IPS-18a (cell line): ENCODE measurements at regions not wholly inside any gene's neighbourhood (a gene's known extent, or its start where the extent isn't known, plus 50 kb on each side); places are given as distances from the start of the nearest gene placed in this dataset.

ENCODE experiments used
- H3K27ac ChIP-seq: one replicate; pipeline ENCODE4 v1.5.1; 2013; ENCODE audit warnings: low read length
- H3K27me3 ChIP-seq: one replicate; pipeline ENCODE4 v1.6.1; 2013; ENCODE audit warnings: mild to moderate bottlenecking, low read length; ENCODE audit not compliant: control insufficient read depth, insufficient read depth
- H3K36me3 ChIP-seq: one replicate; pipeline ENCODE4 v1.6.1; 2013; ENCODE audit warnings: low read depth, low read length; ENCODE audit not compliant: control insufficient read depth
- H3K4me1 ChIP-seq: one replicate; pipeline ENCODE4 v1.6.1; 2013; ENCODE audit warnings: low read depth, low read length; ENCODE audit not compliant: control insufficient read depth
- H3K4me3 ChIP-seq: one replicate; pipeline ENCODE4 v1.5.1; 2013; ENCODE audit warnings: low read length
- H3K9ac ChIP-seq: one replicate; pipeline ENCODE4 v1.6.1; 2013; ENCODE audit warnings: mild to moderate bottlenecking, low read length, moderate library complexity
- H3K9me3 ChIP-seq: one replicate; pipeline ENCODE4 v1.6.1; 2013; ENCODE audit warnings: low read depth, low read length; ENCODE audit not compliant: control insufficient read depth

DNA sequence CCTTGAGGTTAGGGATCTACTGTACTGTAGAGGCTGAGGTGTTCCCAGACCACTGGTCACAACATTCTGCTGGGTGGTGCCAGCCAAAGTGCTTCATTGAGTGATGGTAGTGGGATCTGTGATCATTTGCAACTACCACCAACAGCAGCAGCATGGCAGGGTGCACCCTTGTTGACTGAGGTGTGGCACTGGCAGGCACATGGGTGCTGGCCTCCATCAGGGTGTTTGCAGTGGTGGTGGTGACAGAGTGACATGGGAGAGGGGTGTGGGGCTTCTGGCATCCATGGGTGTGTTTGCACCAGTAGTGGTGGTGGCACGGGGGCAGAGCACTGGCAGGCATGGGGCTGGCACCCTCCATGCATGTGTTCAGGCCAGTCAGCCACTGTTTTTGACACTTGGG, 183.7 kb upstream of the LYPLAL1 start:
- no peak overlapping the region for H3K9ac ChIP-seq
- no peaks in the 10 kb centered on the region for H3K4me1 ChIP-seq
- H3K36me3 ChIP-seq: no peaks in the 10 kb centered on the region
- no peak overlapping the region for H3K27ac ChIP-seq
- no peak overlapping the region for H3K4me3 ChIP-seq
- H3K9me3 ChIP-seq: no peaks in the 10 kb centered on the region
- no peaks in the 10 kb centered on the region for H3K27me3 ChIP-seq

DNA sequence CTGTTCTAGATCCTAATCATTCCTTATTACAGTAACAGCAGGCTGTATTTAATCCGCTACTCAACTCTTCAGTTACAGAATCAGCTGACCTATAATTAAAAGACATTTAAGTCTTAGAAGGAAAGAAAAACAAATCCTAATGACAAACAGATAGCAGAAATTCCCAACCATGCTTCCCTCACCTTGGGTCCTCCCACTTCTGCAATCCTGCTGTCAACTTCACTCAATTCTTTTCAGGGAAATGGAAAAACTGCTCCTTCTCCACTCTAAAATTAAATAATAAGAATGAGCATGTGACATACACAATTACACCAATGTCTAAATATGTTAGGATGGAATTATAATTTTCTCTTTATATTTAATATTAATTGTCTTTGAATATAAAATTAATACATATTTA, 182.6 kb upstream of the LYPLAL1 start:
- H3K4me1 ChIP-seq: no peaks in the 10 kb centered on the region
- H3K36me3 ChIP-seq: no peaks in the 10 kb centered on the region
- H3K27ac ChIP-seq: no peak overlapping the region

GRCh38 chr1:218994615-218995014, 179.1 kb upstream of the LYPLAL1 start:
- H3K27ac ChIP-seq: no peak overlapping the region
- no peaks in the 10 kb centered on the region for H3K27me3 ChIP-seq
- no peak overlapping the region for H3K9ac ChIP-seq
- no peaks in the 10 kb centered on the region for H3K4me1 ChIP-seq
- no peak overlapping the region for H3K4me3 ChIP-seq
- no peaks in the 10 kb centered on the region for H3K36me3 ChIP-seq
- no peaks in the 10 kb centered on the region for H3K9me3 ChIP-seq

More for the DNA sequence above, 182.6 kb upstream of the LYPLAL1 start:
- H3K27me3 ChIP-seq: no peaks in the 10 kb centered on the region
- no peak overlapping the region for H3K9ac ChIP-seq
- H3K9me3 ChIP-seq: no peaks in the 10 kb centered on the region
- no peak overlapping the region for H3K4me3 ChIP-seq

GRCh38 chr1:218995091-218995665, 178.5 kb upstream of the LYPLAL1 start:
- H3K27me3 ChIP-seq: no peaks in the 10 kb centered on the region
- H3K36me3 ChIP-seq: no peaks in the 10 kb centered on the region
- no peak overlapping the region for H3K4me3 ChIP-seq
- H3K27ac ChIP-seq: no peak overlapping the region
- H3K9ac ChIP-seq: no peak overlapping the region
- H3K4me1 ChIP-seq: no peaks in the 10 kb centered on the region
- H3K9me3 ChIP-seq: no peaks in the 10 kb centered on the region

DNA sequence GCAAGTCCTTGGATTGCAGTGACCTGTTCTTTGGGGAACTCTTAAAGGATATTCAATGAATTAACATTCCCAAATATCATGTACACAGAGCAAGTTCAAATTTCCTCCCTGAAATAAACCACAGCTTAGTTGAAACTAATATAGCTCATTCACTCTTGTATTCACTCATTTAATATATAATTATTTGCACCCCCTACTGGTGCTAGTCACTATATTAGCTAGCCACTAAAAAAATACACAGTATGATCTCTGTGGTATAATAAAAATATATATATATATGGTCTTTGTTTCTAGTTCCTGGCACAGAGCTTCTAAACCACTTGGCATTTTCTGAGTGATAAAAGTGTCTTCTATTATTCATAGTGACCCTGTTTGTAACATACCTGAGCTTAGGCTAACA, 177.3 kb upstream of the LYPLAL1 start:
- H3K36me3 ChIP-seq: no peaks in the 10 kb centered on the region
- H3K27ac ChIP-seq: no peak overlapping the region
- H3K4me3 ChIP-seq: no peak overlapping the region
- H3K9ac ChIP-seq: no peak overlapping the region
- no peaks in the 10 kb centered on the region for H3K27me3 ChIP-seq
- H3K9me3 ChIP-seq: no peaks in the 10 kb centered on the region
- H3K4me1 ChIP-seq: no peaks in the 10 kb centered on the region

GRCh38 chr1:219000005-219000404, 173.7 kb upstream of the LYPLAL1 start:
- no peaks in the 10 kb centered on the region for H3K4me1 ChIP-seq
- H3K36me3 ChIP-seq: no peaks in the 10 kb centered on the region
- no peak overlapping the region for H3K9ac ChIP-seq
- H3K27ac ChIP-seq: no peak overlapping the region
- H3K9me3 ChIP-seq: no peaks in the 10 kb centered on the region
- H3K27me3 ChIP-seq: no peaks in the 10 kb centered on the region
- no peak overlapping the region for H3K4me3 ChIP-seq

DNA sequence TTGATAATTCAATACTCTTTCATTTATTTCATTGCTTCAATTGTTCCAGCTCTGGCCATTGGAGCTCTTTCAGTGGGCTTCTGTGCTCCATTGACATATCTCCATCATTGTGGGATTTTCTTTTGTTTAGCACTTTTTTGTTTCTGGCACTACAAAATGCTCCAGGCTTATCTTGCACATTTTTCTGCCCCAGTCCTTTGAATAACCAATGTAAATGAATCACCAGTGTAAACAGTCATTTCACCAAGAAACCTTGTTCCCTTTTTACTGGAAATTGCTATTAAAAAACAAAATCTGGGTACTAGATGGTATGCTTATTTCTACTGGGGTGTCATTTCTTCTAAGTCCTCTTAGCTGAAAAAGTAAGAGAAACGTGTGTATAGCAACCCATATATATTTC, 173.0 kb upstream of the LYPLAL1 start:
- Histone ChIP-seq H3K27me3 (no peaks in the 10 kb centered on the region), H3K27ac (no peak overlapping the region), H3K9ac (no peak overlapping the region), H3K4me3 (no peak overlapping the region), H3K9me3 (no peaks in the 10 kb centered on the region), H3K36me3 (no peaks in the 10 kb centered on the region), H3K4me1 (no peaks in the 10 kb centered on the region)

DNA sequence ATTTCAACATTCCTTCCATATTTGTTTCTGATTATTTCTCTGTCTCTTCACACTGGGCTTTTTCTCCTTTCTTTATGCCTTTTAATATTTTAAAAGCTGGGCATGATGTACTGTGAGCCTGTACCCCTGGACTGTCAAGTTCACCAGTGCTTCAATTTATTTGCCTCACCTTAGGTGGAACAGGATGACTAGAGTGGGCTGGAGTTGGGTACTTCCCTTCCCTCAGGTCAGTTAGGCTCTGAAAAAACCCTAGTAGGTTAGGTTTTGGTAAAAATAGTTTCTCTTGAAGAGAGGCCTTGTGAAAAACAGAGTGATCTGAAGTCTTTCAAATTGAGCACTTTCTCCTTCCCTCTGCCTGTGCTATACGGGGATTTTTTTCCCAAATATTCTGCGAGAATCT, 163.0 kb upstream of the LYPLAL1 start:
- no peaks in the 10 kb centered on the region for H3K9me3 ChIP-seq
- no peak overlapping the region for H3K27ac ChIP-seq
- H3K36me3 ChIP-seq: no peaks in the 10 kb centered on the region
- H3K27me3 ChIP-seq: no peaks in the 10 kb centered on the region
- no peak overlapping the region for H3K4me3 ChIP-seq
- no peak overlapping the region for H3K9ac ChIP-seq
- H3K4me1 ChIP-seq: no peaks in the 10 kb centered on the region

- Histone ChIP-seq H3K27me3 (no peaks in the 10 kb centered on the region), H3K4me3 (no peak overlapping the region), H3K9ac (no peak overlapping the region), H3K36me3 (no peaks in the 10 kb centered on the region), H3K27ac (no peak overlapping the region), H3K4me1 (no peaks in the 10 kb centered on the region), H3K9me3 (no peaks in the 10 kb centered on the region)
These were observed 153.3 kb upstream of the LYPLAL1 start for GRCh38 chr1:219020386-219020785.

DNA sequence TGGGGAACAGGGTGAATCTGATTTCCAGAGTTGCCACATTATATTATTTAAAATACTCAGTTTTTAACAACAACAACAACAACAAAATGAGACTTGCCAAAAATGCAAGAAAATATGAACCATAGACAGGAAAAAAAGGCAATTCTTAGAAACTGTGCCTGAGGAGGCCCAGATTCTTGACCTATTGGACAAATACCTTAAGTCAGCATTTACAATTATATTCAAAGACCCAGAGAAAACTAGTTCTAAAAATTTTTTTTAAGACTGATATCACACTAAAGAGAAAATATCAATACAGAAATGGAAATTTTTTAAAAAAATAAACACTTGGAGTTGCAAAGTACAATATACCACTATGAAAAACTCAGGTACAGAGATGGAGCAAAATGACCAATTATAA, 152.8 kb upstream of the LYPLAL1 start:
- no peaks in the 10 kb centered on the region for H3K4me1 ChIP-seq
- H3K36me3 ChIP-seq: no peaks in the 10 kb centered on the region
- H3K9ac ChIP-seq: no peak overlapping the region
- no peak overlapping the region for H3K27ac ChIP-seq
- H3K4me3 ChIP-seq: no peak overlapping the region
- no peaks in the 10 kb centered on the region for H3K9me3 ChIP-seq
- H3K27me3 ChIP-seq: no peaks in the 10 kb centered on the region

DNA sequence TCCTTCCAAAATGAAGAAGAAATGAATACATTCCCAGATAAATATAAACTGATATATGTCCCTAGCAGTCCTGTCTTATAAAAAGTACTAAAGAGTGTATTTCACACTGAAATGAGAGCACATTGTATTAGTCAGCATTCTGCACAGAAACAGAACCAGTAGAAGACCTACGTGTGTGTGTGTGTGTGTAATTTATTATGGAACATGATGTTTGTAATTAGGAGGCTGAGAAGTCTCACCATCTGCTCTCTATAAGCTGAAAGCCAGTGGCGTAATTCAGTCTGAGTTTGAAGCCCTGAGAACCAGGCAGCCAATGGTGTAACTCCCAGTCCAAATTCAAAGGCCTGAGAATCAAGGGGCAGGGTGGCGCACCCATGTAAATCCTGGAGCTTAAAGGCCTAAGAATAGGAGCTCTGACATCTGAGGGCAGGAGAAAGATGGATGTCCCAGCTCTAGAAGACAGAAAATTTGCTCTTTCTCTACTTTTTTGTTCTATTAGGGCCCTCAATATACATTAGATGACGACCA, 146.5 kb upstream of the LYPLAL1 start:
- H3K9ac ChIP-seq: no peak overlapping the region
- no peak overlapping the region for H3K4me3 ChIP-seq
- no peaks in the 10 kb centered on the region for H3K36me3 ChIP-seq
- H3K9me3 ChIP-seq: no peaks in the 10 kb centered on the region
- no peaks in the 10 kb centered on the region for H3K4me1 ChIP-seq
- H3K27me3 ChIP-seq: no peaks in the 10 kb centered on the region
- no peak overlapping the region for H3K27ac ChIP-seq

GRCh38 chr1:219031809-219032208, 141.9 kb upstream of the LYPLAL1 start:
- Histone ChIP-seq H3K9ac (no peak overlapping the region), H3K36me3 (no peaks in the 10 kb centered on the region), H3K4me3 (no peak overlapping the region), H3K4me1 (no peaks in the 10 kb centered on the region), H3K27me3 (no peaks in the 10 kb centered on the region), H3K27ac (no peak overlapping the region), H3K9me3 (no peaks in the 10 kb centered on the region)
